Fibroblast of the aortic adventitia (primary cell): ENCODE measurements at regions not wholly inside any gene's neighbourhood (a gene's known extent, or its start where the extent isn't known, plus 50 kb on each side); places are given as distances from the start of the nearest gene placed in this dataset.

ENCODE experiments used
- DNase-seq: peaks from one replicate; pipeline ENCODE4 v3.0.0-alpha.2; 2010; ENCODE audit warnings: low read depth
- H3K4me3 ChIP-seq: 2 replicates; pipeline ENCODE4 v1.5.1; 2011; ENCODE audit warnings: low read depth, mild to moderate bottlenecking, control low read depth, low read length, moderate library complexity
- CTCF ChIP-seq: IDR thresholded peaks from 2 replicates; pipeline ENCODE4 v1.5.1; 2011; ENCODE audit warnings: mild to moderate bottlenecking, low read length, control low read depth, inconsistent platforms; ENCODE audit not compliant: insufficient read depth

DNA sequence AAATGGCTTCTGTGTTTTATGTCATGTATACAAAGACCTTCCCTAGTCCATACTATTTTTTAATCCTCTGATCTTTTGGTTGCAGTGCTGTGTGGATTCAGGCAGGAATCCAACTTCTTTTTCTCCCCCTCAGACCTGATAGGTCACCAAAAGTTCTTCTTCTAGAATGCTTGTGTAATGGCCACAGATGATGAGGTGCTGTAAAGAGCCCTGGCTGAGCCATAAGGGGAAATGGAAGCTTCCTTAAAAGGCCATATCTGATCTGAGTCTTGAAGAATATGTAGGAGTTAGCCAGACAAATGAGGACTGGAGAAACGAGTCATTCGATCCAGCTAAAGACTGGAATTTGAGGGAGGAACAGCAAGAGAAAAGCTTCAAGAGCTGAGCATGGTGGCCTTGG is 353.9 kb downstream of the PCNX1 start:
- DNase-seq, result peak; percentile 34

DNA sequence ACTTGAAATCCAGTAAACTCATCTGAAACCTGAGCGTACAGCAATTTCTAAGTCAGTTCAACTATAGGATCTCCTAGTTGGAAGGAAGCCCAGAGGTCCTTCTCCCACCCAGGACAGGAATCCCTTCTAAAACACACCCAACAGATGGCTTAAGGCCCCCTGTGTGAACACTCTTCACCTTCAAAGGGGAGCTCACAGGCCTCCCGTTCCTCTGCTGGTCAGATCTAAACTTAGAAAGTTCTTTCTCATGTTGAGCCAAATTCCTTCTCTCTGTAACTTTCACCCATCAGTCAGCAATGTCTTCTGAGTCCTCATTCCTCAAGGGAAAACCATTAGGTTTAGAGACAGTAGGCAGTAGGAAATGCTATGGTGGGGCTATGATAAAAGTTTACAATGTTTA is 355.2 kb downstream of the PCNX1 start:
- TF ChIP-seq CTCF, result no peak
- no peak for DNase-seq
- H3K4me3 ChIP-seq, result no peak overlapping the region

More for the DNA sequence above, 353.9 kb downstream of the PCNX1 start:
- TF ChIP-seq CTCF, result no peak
- no peak overlapping the region for H3K4me3 ChIP-seq

GRCh38 chr14:71264260-71264659 is 357.0 kb downstream of the PCNX1 start:
- no peak for TF ChIP-seq CTCF
- H3K4me3 ChIP-seq, result no peak overlapping the region

DNA sequence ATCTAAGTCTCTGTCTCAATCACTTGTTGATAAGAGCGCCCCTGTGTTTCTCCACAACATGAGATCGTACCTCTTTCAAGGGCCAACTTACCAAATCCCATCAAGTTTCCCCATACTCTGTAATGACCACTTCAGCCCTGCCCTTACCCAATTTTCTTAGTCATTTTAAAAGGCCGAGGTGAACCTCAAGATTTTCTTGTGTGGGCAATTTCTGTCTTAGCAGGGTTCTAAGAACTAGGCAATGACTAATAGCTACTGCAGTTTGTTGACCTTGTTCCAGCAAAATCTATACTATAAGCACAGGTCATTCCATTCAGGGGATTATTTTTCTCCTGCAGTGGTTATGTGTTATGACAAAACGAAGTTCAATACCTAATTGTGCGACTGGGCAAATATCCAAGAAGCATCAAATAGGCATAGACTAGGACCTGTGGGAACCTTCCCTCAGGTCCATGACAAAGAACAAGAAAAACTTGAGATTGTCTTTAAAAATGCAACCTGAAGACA is 359.8 kb downstream of the PCNX1 start:
- H3K4me3 ChIP-seq, result no peak overlapping the region
- TF ChIP-seq CTCF, result no peak
- peak; percentile 31 for DNase-seq

More at GRCh38 chr14:71264260-71264659, 357.0 kb downstream of the PCNX1 start:
- no peak for DNase-seq

DNA sequence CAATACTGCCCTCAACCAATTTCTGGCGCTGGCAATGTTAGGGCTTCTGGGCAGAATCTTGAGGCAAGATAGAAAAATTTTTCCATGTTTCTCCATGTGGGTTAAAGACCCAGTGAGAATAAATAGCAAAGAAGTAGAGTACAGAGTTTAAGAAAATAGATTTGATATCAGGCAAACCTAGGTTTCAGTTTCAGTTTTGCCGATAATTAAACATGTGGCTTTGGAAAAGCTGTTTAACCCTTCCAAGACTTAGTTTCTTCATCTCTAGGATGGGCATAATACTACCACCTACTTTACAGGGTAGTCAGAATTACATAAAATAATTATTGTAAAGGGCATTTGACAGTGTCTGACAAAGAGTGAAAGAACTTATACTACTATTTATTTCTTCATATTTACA is 360.4 kb downstream of the PCNX1 start:
- peak overlapping the region; percentile 13 for H3K4me3 ChIP-seq
- DNase-seq, result peak; percentile 34
- TF ChIP-seq CTCF, result no peak

DNA sequence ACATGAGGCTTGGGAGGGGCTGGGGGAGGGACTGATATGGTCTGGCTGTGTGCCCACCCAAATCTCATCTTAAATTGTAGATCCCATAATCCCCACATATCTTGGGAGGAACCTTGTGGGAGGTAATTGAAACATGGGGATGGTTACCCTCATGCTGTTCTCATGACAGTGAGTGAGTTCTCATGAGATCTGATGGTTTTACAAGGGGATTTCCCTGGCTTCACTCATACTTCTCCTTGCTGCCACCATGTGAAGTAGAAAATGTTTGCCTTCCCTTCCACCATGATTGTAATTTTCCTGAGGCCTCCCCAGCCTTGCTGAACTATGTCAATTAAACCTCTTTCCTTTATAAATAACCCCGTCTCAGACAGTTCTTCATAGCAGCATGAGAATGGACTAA is 362.9 kb downstream of the PCNX1 start:
- DNase-seq, result no peak
- H3K4me3 ChIP-seq, result no peak overlapping the region
- TF ChIP-seq CTCF, result no peak
